Trophoblast cell (in vitro differentiated cells and primary cell): ENCODE measurements at regions not wholly inside any gene's neighbourhood (a gene's known extent, or its start where the extent isn't known, plus 50 kb on each side); places are given as distances from the start of the nearest gene placed in this dataset.
A peak's percentile ranks its signal among the peaks of the same experiment; 100 is the strongest.

Experiments
- DNase-seq, 2 donors: peaks; one replicate each; pipeline ENCODE4 v3.0.0-alpha.2; 2016
- H2AFZ ChIP-seq: 2 replicates; pipeline ENCODE4 v1.6.1; 2013; ENCODE audit warnings: low read length, moderate library complexity, mild to moderate bottlenecking; ENCODE audit not compliant: insufficient read depth, poor library complexity
- H2AK5ac ChIP-seq: 2 replicates; pipeline ENCODE4 v1.6.1; 2013; ENCODE audit warnings: mild to moderate bottlenecking, low read length
- H2BK120ac ChIP-seq: 2 replicates; pipeline ENCODE4 v1.6.1; 2013; ENCODE audit warnings: low read length, mild to moderate bottlenecking, moderate library complexity; ENCODE audit not compliant: insufficient read depth, poor library complexity
- H2BK12ac ChIP-seq: 2 replicates; pipeline ENCODE4 v1.6.1; 2013; ENCODE audit warnings: mild to moderate bottlenecking, low read length, moderate library complexity
- H2BK5ac ChIP-seq: 2 replicates; pipeline ENCODE4 v1.6.1; 2013; ENCODE audit warnings: low read length, low read depth, moderate library complexity, mild to moderate bottlenecking; ENCODE audit not compliant: poor library complexity
- H3K14ac ChIP-seq: 2 replicates; pipeline ENCODE4 v1.6.1; 2013; ENCODE audit warnings: mild to moderate bottlenecking, low read length
- H3K18ac ChIP-seq: 2 replicates; pipeline ENCODE4 v1.6.1; 2013; ENCODE audit warnings: mild to moderate bottlenecking, low read length
- H3K23ac ChIP-seq: 2 replicates; pipeline ENCODE4 v1.6.1; 2013; ENCODE audit warnings: low read length
- H3K27ac ChIP-seq: 2 replicates; pipeline ENCODE4 v1.5.1; 2013; ENCODE audit warnings: low read depth, mild to moderate bottlenecking, inconsistent platforms, low read length, moderate library complexity
- H3K27me3 ChIP-seq: 2 replicates; pipeline ENCODE4 v1.6.1; 2013; ENCODE audit warnings: inconsistent platforms, mild to moderate bottlenecking, low read length, moderate library complexity; ENCODE audit not compliant: insufficient read depth
- H3K36me3 ChIP-seq, 2 experiments: 1 replicate in 1 of 2; 2 replicates in 1 of 2; pipeline ENCODE4 v1.6.1; 2013; ENCODE audit warnings: low read length in 2 of 2, mild to moderate bottlenecking in 2 of 2, moderate library complexity in 1 of 2; ENCODE audit not compliant: insufficient read depth in 2 of 2, control insufficient read depth in 1 of 2
- H3K4ac ChIP-seq: 2 replicates; pipeline ENCODE4 v1.6.1; 2013; ENCODE audit warnings: low read depth, mild to moderate bottlenecking, low read length, moderate library complexity
- H3K4me1 ChIP-seq, 2 experiments: 1 replicate in 1 of 2; 2 replicates in 1 of 2; pipeline ENCODE4 v1.6.1; 2013; ENCODE audit warnings: low read length in 2 of 2, mild to moderate bottlenecking in 2 of 2, moderate library complexity in 1 of 2; ENCODE audit not compliant: insufficient read depth in 2 of 2, control insufficient read depth in 1 of 2
- H3K4me2 ChIP-seq: 2 replicates; pipeline ENCODE4 v1.6.1; 2013; ENCODE audit warnings: inconsistent platforms, mild to moderate bottlenecking, low read length, moderate library complexity
- H3K4me3 ChIP-seq: 2 replicates; pipeline ENCODE4 v1.5.1; 2013; ENCODE audit warnings: mild to moderate bottlenecking, low read depth, low read length, inconsistent platforms
- H3K79me1 ChIP-seq: one replicate; pipeline ENCODE4 v1.6.1; 2013; ENCODE audit warnings: low read length
- H3K79me2 ChIP-seq: 2 replicates; pipeline ENCODE4 v1.6.1; 2013; ENCODE audit warnings: low read length, mild to moderate bottlenecking; ENCODE audit not compliant: control insufficient read depth, insufficient read depth, poor library complexity
- H3K9ac ChIP-seq: 2 replicates; pipeline ENCODE4 v1.6.1; 2013; ENCODE audit warnings: mild to moderate bottlenecking, low read length
- H3K9me3 ChIP-seq: 2 replicates; pipeline ENCODE4 v1.6.1; 2013; ENCODE audit warnings: low read depth, mild to moderate bottlenecking, control low read depth, inconsistent platforms, low read length; ENCODE audit not compliant: insufficient read depth
- H4K12ac ChIP-seq: 2 replicates; pipeline ENCODE4 v1.6.1; 2013; ENCODE audit warnings: low read depth, mild to moderate bottlenecking, low read length, moderate library complexity
- H4K8ac ChIP-seq: 2 replicates; pipeline ENCODE4 v1.6.1; 2013; ENCODE audit warnings: low read depth, mild to moderate bottlenecking, low read length, moderate library complexity
- H4K91ac ChIP-seq: one replicate; pipeline ENCODE4 v1.6.1; 2013; ENCODE audit warnings: low read depth, mild to moderate bottlenecking, low read length, moderate library complexity
- WGBS: extraction: QIAGEN DNeasy Blood & Tissue Kit; methylation state at CpG from one replicate; pipeline ENCODE4 v1.1.7; 2013; ENCODE audit warnings: missing lambda C conversion rate; ENCODE audit not compliant: insufficient read length, insufficient coverage; ENCODE audit errors: extremely low coverage; 5-methylcytosine and 5-hydroxymethylcytosine counted together

- peak overlapping the region; percentile 33 for H2BK5ac ChIP-seq
- no peaks in the 10 kb centered on the region for H3K36me3 ChIP-seq
- H3K9me3 ChIP-seq: no peaks in the 10 kb centered on the region
- no peak overlapping the region for H3K23ac ChIP-seq
- H4K12ac ChIP-seq: no peak overlapping the region
- H2BK12ac ChIP-seq: no peak overlapping the region
- H2AFZ ChIP-seq: no peak overlapping the region
- no peak overlapping the region for H3K4ac ChIP-seq
- no peak overlapping the region for H3K4me3 ChIP-seq
- no peak overlapping the region for H2AK5ac ChIP-seq
- no peak overlapping the region for H3K9ac ChIP-seq
- H3K4me2 ChIP-seq: no peak overlapping the region
- H4K8ac ChIP-seq: no peak overlapping the region
- H3K27me3 ChIP-seq: no peaks in the 10 kb centered on the region
- H4K91ac ChIP-seq: no peak overlapping the region
- no peak overlapping the region for H2BK120ac ChIP-seq
- peaks cover 2% of the 10 kb centered on the region for H3K79me1 ChIP-seq
- no CpG with 5 or more reads among the region's 1 CpG for WGBS
- H3K27ac ChIP-seq: no peak overlapping the region
- H3K79me2 ChIP-seq: no peaks in the 10 kb centered on the region
- peaks cover 0 to 6% of the 10 kb centered on the region in 2 experiments for H3K4me1 ChIP-seq
- H3K18ac ChIP-seq: no peak overlapping the region
- H3K14ac ChIP-seq: no peak overlapping the region
- DNase-seq: no peak
These were observed 849.4 kb downstream of the DACH1 start for GRCh38 chr13:71017607-71018006.

- H3K9ac ChIP-seq: no peak overlapping the region
These were observed 851.5 kb downstream of the DACH1 start for GRCh38 chr13:71015516-71015915.

GRCh38 chr13:71015021-71015420 is 852.0 kb downstream of the DACH1 start:
- H2BK12ac ChIP-seq: peak overlapping the region; percentile 84
- peaks cover 2% of the 10 kb centered on the region for H3K79me1 ChIP-seq
- H3K9ac ChIP-seq: no peak overlapping the region
- no peak overlapping the region for H3K4ac ChIP-seq
- H3K9me3 ChIP-seq: no peaks in the 10 kb centered on the region
- peak overlapping the region; percentile 62 for H4K91ac ChIP-seq
- H3K23ac ChIP-seq: no peak overlapping the region
- no peaks in the 10 kb centered on the region for H3K36me3 ChIP-seq
- peak overlapping the region; percentile 95 for H2BK5ac ChIP-seq
- H3K4me1 ChIP-seq: peaks cover 0 to 2% of the 10 kb centered on the region in 2 experiments
- peak overlapping the region; percentile 73 for H4K8ac ChIP-seq
- no peaks in the 10 kb centered on the region for H3K79me2 ChIP-seq
- H3K18ac ChIP-seq: no peak overlapping the region
- H3K4me3 ChIP-seq: no peak overlapping the region
- H3K27ac ChIP-seq: peak overlapping the region; percentile 99
- no CpG with 5 or more reads among the region's 9 CpGs for WGBS
- H2AFZ ChIP-seq: peak overlapping the region; percentile 78
- peak overlapping the region; percentile 96 for H2BK120ac ChIP-seq
- H3K27me3 ChIP-seq: no peaks in the 10 kb centered on the region
- no peak overlapping the region for H3K14ac ChIP-seq
- no peak overlapping the region for H4K12ac ChIP-seq
- peak; percentile 59 to 72 for DNase-seq
- peak overlapping the region; percentile 55 for H3K4me2 ChIP-seq
- H2AK5ac ChIP-seq: no peak overlapping the region

More at GRCh38 chr13:71015516-71015915, 851.5 kb downstream of the DACH1 start:
- no peaks in the 10 kb centered on the region for H3K79me2 ChIP-seq
- no peak overlapping the region for H3K4ac ChIP-seq
- no peak overlapping the region for H4K12ac ChIP-seq
- H4K8ac ChIP-seq: no peak overlapping the region
- no peaks in the 10 kb centered on the region for H3K36me3 ChIP-seq
- H3K4me1 ChIP-seq: peaks cover 0 to 2% of the 10 kb centered on the region in 2 experiments
- peak overlapping the region; percentile 55 for H3K4me2 ChIP-seq
- H2AFZ ChIP-seq: no peak overlapping the region
- H3K27ac ChIP-seq: peak overlapping the region; percentile 99
- H2BK120ac ChIP-seq: peak overlapping the region; percentile 96
- H2BK12ac ChIP-seq: no peak overlapping the region
- H3K27me3 ChIP-seq: no peaks in the 10 kb centered on the region
- no peak overlapping the region for H3K4me3 ChIP-seq
- H3K14ac ChIP-seq: no peak overlapping the region
- DNase-seq: no peak
- H3K18ac ChIP-seq: no peak overlapping the region
- H2AK5ac ChIP-seq: no peak overlapping the region
- H3K9me3 ChIP-seq: no peaks in the 10 kb centered on the region
- H2BK5ac ChIP-seq: peak overlapping the region; percentile 95
- no CpG with 5 or more reads among the region's 2 CpGs for WGBS
- no peak overlapping the region for H3K23ac ChIP-seq
- no peak overlapping the region for H4K91ac ChIP-seq
- H3K79me1 ChIP-seq: peaks cover 2% of the 10 kb centered on the region

GRCh38 chr13:71005919-71006318 is 861.1 kb downstream of the DACH1 start:
- no peak overlapping the region for H3K18ac ChIP-seq
- DNase-seq: no peak
- H4K91ac ChIP-seq: no peak overlapping the region
- no peak overlapping the region for H3K4me3 ChIP-seq
- H3K14ac ChIP-seq: no peak overlapping the region
- H2BK12ac ChIP-seq: no peak overlapping the region
- no peaks in the 10 kb centered on the region for H3K79me1 ChIP-seq
- no peak overlapping the region for H4K8ac ChIP-seq
- H3K27me3 ChIP-seq: no peaks in the 10 kb centered on the region
- no peaks in the 10 kb centered on the region for H3K79me2 ChIP-seq
- no peak overlapping the region for H2AFZ ChIP-seq
- H3K23ac ChIP-seq: no peak overlapping the region
- no peak overlapping the region for H3K4ac ChIP-seq
- H3K36me3 ChIP-seq: no peaks in the 10 kb centered on the region
- no peak overlapping the region for H3K27ac ChIP-seq
- no peak overlapping the region for H4K12ac ChIP-seq
- H3K9me3 ChIP-seq: no peaks in the 10 kb centered on the region
- no peaks in the 10 kb centered on the region for H3K4me1 ChIP-seq
- no peak overlapping the region for H2AK5ac ChIP-seq
- no peak overlapping the region for H2BK120ac ChIP-seq
- H2BK5ac ChIP-seq: no peak overlapping the region
- no peak overlapping the region for H3K4me2 ChIP-seq
- no peak overlapping the region for H3K9ac ChIP-seq
